ENCODE measurements at regions not wholly inside any gene's neighbourhood (a gene's known extent, or its start where the extent isn't known, plus 50 kb on each side); places are given as distances from the start of the nearest gene placed in this dataset.

DNA sequence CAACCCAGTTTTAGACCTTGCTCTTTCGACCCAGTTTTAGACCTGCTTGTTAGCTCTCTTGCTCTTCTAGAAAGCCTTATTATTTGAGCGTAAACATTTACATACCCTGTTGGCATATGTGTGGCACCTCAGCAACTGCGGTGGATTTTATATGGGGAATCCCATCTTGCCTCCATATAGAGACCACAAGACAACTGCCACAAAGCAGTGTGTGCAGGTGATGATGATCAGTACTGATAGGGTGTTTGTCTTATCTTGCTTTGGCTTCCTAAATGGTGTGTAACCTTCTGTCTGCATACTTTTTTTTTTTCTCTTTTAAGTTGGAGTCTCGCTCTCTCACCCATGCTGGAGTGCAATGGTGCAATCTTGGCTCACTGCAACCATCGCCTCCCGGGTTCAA, 1270.8 kb downstream of the MRPL39 start:
- Mint-ChIP-seq H3K27ac (no peak overlapping the region), H3K9me3 (peaks cover 2 to 4% of the 10 kb centered on the region in 2 donors), H3K4me3 (no peak overlapping the region), H3K27me3 (ENCODE audit: low read depth) (no peaks in the 10 kb centered on the region), H3K36me3 (ENCODE audit: insufficient read depth in 2 of 2) (no peaks in the 10 kb centered on the region), H3K4me1 (ENCODE audit: low read depth) (no peaks in the 10 kb centered on the region)
- no peak for ATAC-seq (replicated peaks in 1 of 2)
- no peak for DNase-seq

- no peak overlapping the region for H3K27ac Mint-ChIP-seq
- ATAC-seq (replicated peaks in 1 of 2), result no peak
- peaks cover 0 to 1% of the 10 kb centered on the region in 2 donors for H3K9me3 Mint-ChIP-seq
- H3K4me3 Mint-ChIP-seq, result no peak overlapping the region
- no peak for DNase-seq
- no peaks in the 10 kb centered on the region for H3K36me3 Mint-ChIP-seq (ENCODE audit: insufficient read depth in 2 of 2)
- no peaks in the 10 kb centered on the region for H3K27me3 Mint-ChIP-seq (ENCODE audit: low read depth)
- no peaks in the 10 kb centered on the region for H3K4me1 Mint-ChIP-seq (ENCODE audit: low read depth)
Observed at GRCh38 chr21:24323536-24323935, 1283.7 kb downstream of the MRPL39 start.

GRCh38 chr21:24316277-24316922, 1290.9 kb downstream of the MRPL39 start:
- Mint-ChIP-seq H3K27ac (no peak overlapping the region), H3K9me3 (no peaks in the 10 kb centered on the region)

GRCh38 chr21:24310788-24311187, 1296.5 kb downstream of the MRPL39 start:
- no peak for ATAC-seq (replicated peaks in 1 of 2)
- H3K4me3 Mint-ChIP-seq, result no peak overlapping the region
- H3K36me3 Mint-ChIP-seq (ENCODE audit: insufficient read depth in 2 of 2), result no peaks in the 10 kb centered on the region
- H3K4me1 Mint-ChIP-seq (ENCODE audit: low read depth), result no peaks in the 10 kb centered on the region
- H3K27me3 Mint-ChIP-seq (ENCODE audit: low read depth), result no peaks in the 10 kb centered on the region
- no peak overlapping the region for H3K27ac Mint-ChIP-seq
- no peak for DNase-seq
- H3K9me3 Mint-ChIP-seq, result peaks cover 0 to 9% of the 10 kb centered on the region in 2 donors

More at GRCh38 chr21:24316277-24316922, 1290.9 kb downstream of the MRPL39 start:
- H3K4me3 Mint-ChIP-seq, result no peak overlapping the region
- no peaks in the 10 kb centered on the region for H3K36me3 Mint-ChIP-seq (ENCODE audit: insufficient read depth in 2 of 2)
- no peak for ATAC-seq (replicated peaks in 1 of 2)
- DNase-seq, result no peak
- no peaks in the 10 kb centered on the region for H3K27me3 Mint-ChIP-seq (ENCODE audit: low read depth)
- H3K4me1 Mint-ChIP-seq (ENCODE audit: low read depth), result no peaks in the 10 kb centered on the region

DNA sequence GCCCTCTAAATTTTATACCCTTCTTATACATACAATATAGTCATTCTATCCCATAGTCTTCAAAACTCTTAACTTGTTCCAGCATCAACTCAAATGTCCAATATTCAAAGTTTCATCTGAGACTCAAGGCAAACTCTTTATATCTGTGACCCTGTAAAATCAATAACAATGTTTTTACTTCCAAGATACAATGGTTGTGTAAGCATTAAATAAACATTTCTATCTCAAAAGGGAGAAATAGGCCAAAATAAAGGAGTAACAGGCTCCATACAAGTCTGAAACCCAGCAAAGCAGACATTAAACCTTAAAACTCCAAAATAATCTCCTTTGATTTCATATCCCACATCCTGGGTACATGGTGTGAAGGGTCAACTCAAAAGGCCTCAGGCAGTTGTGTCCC, 1299.1 kb downstream of the MRPL39 start:
- Mint-ChIP-seq H3K4me3 (no peak overlapping the region), H3K27ac (no peak overlapping the region), H3K27me3 (ENCODE audit: low read depth) (no peaks in the 10 kb centered on the region), H3K36me3 (ENCODE audit: insufficient read depth in 2 of 2) (no peaks in the 10 kb centered on the region), H3K4me1 (ENCODE audit: low read depth) (no peaks in the 10 kb centered on the region), H3K9me3 (peaks cover 0 to 9% of the 10 kb centered on the region in 2 donors)
- ATAC-seq (replicated peaks in 1 of 2), result no peak
- no peak for DNase-seq

GRCh38 chr21:24302400-24302799, 1304.9 kb downstream of the MRPL39 start:
- Mint-ChIP-seq H3K27ac (no peak overlapping the region), H3K4me1 (ENCODE audit: low read depth) (no peaks in the 10 kb centered on the region), H3K36me3 (ENCODE audit: insufficient read depth in 2 of 2) (no peaks in the 10 kb centered on the region), H3K4me3 (no peak overlapping the region), H3K27me3 (ENCODE audit: low read depth) (no peaks in the 10 kb centered on the region), H3K9me3 (peaks cover 0 to 4% of the 10 kb centered on the region in 2 donors)
- ATAC-seq (replicated peaks in 1 of 2), result no peak
- no peak for DNase-seq

GRCh38 chr21:24298040-24298439, 1309.2 kb downstream of the MRPL39 start:
- ATAC-seq (replicated peaks in 1 of 2), result no peak
- H3K27me3 Mint-ChIP-seq (ENCODE audit: low read depth), result no peaks in the 10 kb centered on the region
- H3K36me3 Mint-ChIP-seq (ENCODE audit: insufficient read depth in 2 of 2), result no peaks in the 10 kb centered on the region
- peaks cover 0 to 2% of the 10 kb centered on the region in 2 donors for H3K9me3 Mint-ChIP-seq
- H3K4me1 Mint-ChIP-seq (ENCODE audit: low read depth), result no peaks in the 10 kb centered on the region
- no peak overlapping the region for H3K4me3 Mint-ChIP-seq
- no peak for DNase-seq
- H3K27ac Mint-ChIP-seq, result no peak overlapping the region

DNA sequence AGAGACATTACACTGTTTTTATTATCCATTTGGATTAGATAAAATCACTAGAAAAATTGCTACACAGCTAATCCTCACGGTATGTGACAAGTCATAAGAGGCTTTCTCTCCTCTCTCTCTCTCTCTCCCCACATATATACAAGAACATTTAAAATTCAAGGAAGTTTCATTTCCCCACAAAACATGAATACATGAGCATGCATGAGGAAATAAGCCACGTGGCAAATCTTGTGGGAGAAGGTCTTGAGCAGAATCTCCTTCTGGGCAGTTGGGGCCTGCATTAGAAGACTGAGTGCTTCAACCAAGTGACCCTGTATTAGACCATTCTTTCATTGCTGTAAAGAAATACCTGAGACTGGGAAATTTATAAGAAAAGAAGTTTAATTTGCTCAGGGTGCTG, 1313.1 kb downstream of the MRPL39 start:
- H3K4me3 Mint-ChIP-seq, result no peak overlapping the region
- no peaks in the 10 kb centered on the region for H3K27me3 Mint-ChIP-seq (ENCODE audit: low read depth)
- no peak for ATAC-seq (replicated peaks in 1 of 2)
- no peak for DNase-seq
- H3K27ac Mint-ChIP-seq, result no peak overlapping the region
- H3K9me3 Mint-ChIP-seq, result no peaks in the 10 kb centered on the region
- peaks cover 8% of the 10 kb centered on the region for H3K4me1 Mint-ChIP-seq (ENCODE audit: low read depth)
- no peaks in the 10 kb centered on the region for H3K36me3 Mint-ChIP-seq (ENCODE audit: insufficient read depth in 2 of 2)

GRCh38 chr21:24290151-24290833, 1317.0 kb downstream of the MRPL39 start:
- Mint-ChIP-seq H3K36me3 (ENCODE audit: insufficient read depth in 2 of 2) (no peaks in the 10 kb centered on the region), H3K27ac (no peak overlapping the region), H3K4me3 (peak overlapping the region; percentile 6 to 37), H3K9me3 (no peaks in the 10 kb centered on the region), H3K27me3 (ENCODE audit: low read depth) (no peaks in the 10 kb centered on the region), H3K4me1 (ENCODE audit: low read depth) (peaks cover 8% of the 10 kb centered on the region)
- ATAC-seq (replicated peaks in 1 of 2) (peak; percentile 43 to 49), DNase-seq (peak; percentile 6)

GRCh38 chr21:24289539-24289938, 1317.7 kb downstream of the MRPL39 start:
- H3K4me1 Mint-ChIP-seq (ENCODE audit: low read depth), result peaks cover 8% of the 10 kb centered on the region
- no peak overlapping the region for H3K27ac Mint-ChIP-seq
- H3K9me3 Mint-ChIP-seq, result no peaks in the 10 kb centered on the region
- ATAC-seq (replicated peaks in 1 of 2) (no peak), DNase-seq (no peak)
- no peak overlapping the region for H3K4me3 Mint-ChIP-seq
- no peaks in the 10 kb centered on the region for H3K36me3 Mint-ChIP-seq (ENCODE audit: insufficient read depth in 2 of 2)
- no peaks in the 10 kb centered on the region for H3K27me3 Mint-ChIP-seq (ENCODE audit: low read depth)

GRCh38 chr21:24280596-24280995, 1326.7 kb downstream of the MRPL39 start:
- no peaks in the 10 kb centered on the region for H3K9me3 Mint-ChIP-seq
- DNase-seq (no peak), ATAC-seq (replicated peaks in 1 of 2) (no peak)
- H3K27me3 Mint-ChIP-seq (ENCODE audit: low read depth), result no peaks in the 10 kb centered on the region
- H3K27ac Mint-ChIP-seq, result no peak overlapping the region
- no peak overlapping the region for H3K4me3 Mint-ChIP-seq
- H3K36me3 Mint-ChIP-seq (ENCODE audit: insufficient read depth in 2 of 2), result no peaks in the 10 kb centered on the region
- H3K4me1 Mint-ChIP-seq (ENCODE audit: low read depth), result no peaks in the 10 kb centered on the region

GRCh38 chr21:24278711-24279110, 1328.6 kb downstream of the MRPL39 start:
- Mint-ChIP-seq H3K9me3 (no peaks in the 10 kb centered on the region), H3K4me1 (ENCODE audit: low read depth) (no peaks in the 10 kb centered on the region), H3K27me3 (ENCODE audit: low read depth) (no peaks in the 10 kb centered on the region), H3K36me3 (ENCODE audit: insufficient read depth in 2 of 2) (no peaks in the 10 kb centered on the region), H3K4me3 (no peak overlapping the region), H3K27ac (no peak overlapping the region)
- DNase-seq (no peak), ATAC-seq (replicated peaks in 1 of 2) (no peak)

- no peaks in the 10 kb centered on the region for H3K27me3 Mint-ChIP-seq (ENCODE audit: low read depth)
- no peaks in the 10 kb centered on the region for H3K4me1 Mint-ChIP-seq (ENCODE audit: low read depth)
- no peak for DNase-seq
- no peaks in the 10 kb centered on the region for H3K36me3 Mint-ChIP-seq (ENCODE audit: insufficient read depth in 2 of 2)
- H3K9me3 Mint-ChIP-seq, result no peaks in the 10 kb centered on the region
- no peak for ATAC-seq (replicated peaks in 1 of 2)
- no peak overlapping the region for H3K4me3 Mint-ChIP-seq
- no peak overlapping the region for H3K27ac Mint-ChIP-seq
Observed at GRCh38 chr21:24276204-24276603, 1331.1 kb downstream of the MRPL39 start.

GRCh38 chr21:24275616-24276015, 1331.7 kb downstream of the MRPL39 start:
- Mint-ChIP-seq H3K36me3 (ENCODE audit: insufficient read depth in 2 of 2) (no peaks in the 10 kb centered on the region), H3K27ac (no peak overlapping the region), H3K4me3 (no peak overlapping the region), H3K9me3 (peaks cover 2 to 4% of the 10 kb centered on the region in 2 donors), H3K27me3 (ENCODE audit: low read depth) (no peaks in the 10 kb centered on the region), H3K4me1 (ENCODE audit: low read depth) (no peaks in the 10 kb centered on the region)
- DNase-seq (no peak), ATAC-seq (replicated peaks in 1 of 2) (no peak)

Measured in activated T-cell treated with anti-CD3 and anti-CD28 coated beads, Interleukin-2, amount 50 U/mL, for 72 hours (primary cell).